ENCODE measurements at regions not wholly inside any gene's neighbourhood (a gene's known extent, or its start where the extent isn't known, plus 50 kb on each side); places are given as distances from the start of the nearest gene placed in this dataset.

- H3K4me3 Mint-ChIP-seq = no peak overlapping the region
- no peak overlapping the region for H3K27ac Mint-ChIP-seq
These were observed 392.0 kb downstream of the DSC3 start for GRCh38 chr18:30650499-30650898.

DNA sequence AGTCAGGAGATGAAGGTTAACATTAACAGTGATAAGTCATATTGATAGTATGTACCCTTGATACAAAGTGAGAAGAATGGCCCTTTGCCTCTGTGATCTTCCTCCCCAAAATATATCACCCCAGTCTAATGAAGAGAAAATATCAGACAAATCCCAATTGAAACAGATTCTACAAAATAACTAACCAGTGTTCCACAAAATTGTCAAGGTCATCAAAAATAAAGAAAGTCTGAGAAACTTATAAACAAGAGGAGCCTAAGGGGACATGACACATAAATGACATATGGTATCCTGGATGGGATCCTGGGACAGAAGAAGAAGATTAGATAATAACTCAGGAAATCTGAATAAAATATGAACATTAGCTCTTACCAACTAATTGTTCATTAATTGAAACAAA, 398.4 kb downstream of the DSC3 start:
- Mint-ChIP-seq H3K27ac (no peak overlapping the region), H3K27me3 (no peaks in the 10 kb centered on the region)

More at GRCh38 chr18:30650499-30650898, 392.0 kb downstream of the DSC3 start:
- Mint-ChIP-seq H3K36me3 (no peaks in the 10 kb centered on the region), H3K4me1 (ENCODE audit: unreplicated experiment) (no peaks in the 10 kb centered on the region), H3K9me3 (no peaks in the 10 kb centered on the region), H3K27me3 (no peaks in the 10 kb centered on the region)
- no peak for DNase-seq (ENCODE audit: extremely low spot score, unreplicated experiment)
- TF ChIP-seq, protein P1, sequence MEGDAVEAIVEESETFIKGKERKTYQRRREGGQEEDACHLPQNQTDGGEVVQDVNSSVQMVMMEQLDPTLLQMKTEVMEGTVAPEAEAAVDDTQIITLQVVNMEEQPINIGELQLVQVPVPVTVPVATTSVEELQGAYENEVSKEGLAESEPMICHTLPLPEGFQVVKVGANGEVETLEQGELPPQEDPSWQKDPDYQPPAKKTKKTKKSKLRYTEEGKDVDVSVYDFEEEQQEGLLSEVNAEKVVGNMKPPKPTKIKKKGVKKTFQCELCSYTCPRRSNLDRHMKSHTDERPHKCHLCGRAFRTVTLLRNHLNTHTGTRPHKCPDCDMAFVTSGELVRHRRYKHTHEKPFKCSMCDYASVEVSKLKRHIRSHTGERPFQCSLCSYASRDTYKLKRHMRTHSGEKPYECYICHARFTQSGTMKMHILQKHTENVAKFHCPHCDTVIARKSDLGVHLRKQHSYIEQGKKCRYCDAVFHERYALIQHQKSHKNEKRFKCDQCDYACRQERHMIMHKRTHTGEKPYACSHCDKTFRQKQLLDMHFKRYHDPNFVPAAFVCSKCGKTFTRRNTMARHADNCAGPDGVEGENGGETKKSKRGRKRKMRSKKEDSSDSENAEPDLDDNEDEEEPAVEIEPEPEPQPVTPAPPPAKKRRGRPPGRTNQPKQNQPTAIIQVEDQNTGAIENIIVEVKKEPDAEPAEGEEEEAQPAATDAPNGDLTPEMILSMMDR (conservative IDR thresholded peaks at IDR 0.05) = no peak

GRCh38 chr18:30639361-30639760, 403.2 kb downstream of the DSC3 start:
- no peak for DNase-seq (ENCODE audit: extremely low spot score, unreplicated experiment)
- no peaks in the 10 kb centered on the region for H3K9me3 Mint-ChIP-seq
- H3K36me3 Mint-ChIP-seq = no peaks in the 10 kb centered on the region
- H3K27me3 Mint-ChIP-seq = no peaks in the 10 kb centered on the region
- H3K4me3 Mint-ChIP-seq = no peak overlapping the region
- TF ChIP-seq, protein P1 (conservative IDR thresholded peaks at IDR 0.05) = no peak
- no peak overlapping the region for H3K27ac Mint-ChIP-seq
- H3K4me1 Mint-ChIP-seq (ENCODE audit: unreplicated experiment) = no peaks in the 10 kb centered on the region

More for the DNA sequence above, 398.4 kb downstream of the DSC3 start:
- Mint-ChIP-seq H3K36me3 (no peaks in the 10 kb centered on the region), H3K4me1 (ENCODE audit: unreplicated experiment) (no peaks in the 10 kb centered on the region), H3K9me3 (no peaks in the 10 kb centered on the region), H3K4me3 (no peak overlapping the region)
- DNase-seq (ENCODE audit: extremely low spot score, unreplicated experiment) = no peak
- TF ChIP-seq, protein P1 (conservative IDR thresholded peaks at IDR 0.05) = no peak

GRCh38 chr18:30634249-30634648, 408.3 kb downstream of the DSC3 start:
- H3K4me3 Mint-ChIP-seq = no peak overlapping the region
- no peaks in the 10 kb centered on the region for H3K27me3 Mint-ChIP-seq

GRCh38 chr18:30632071-30632698, 410.4 kb downstream of the DSC3 start:
- no peaks in the 10 kb centered on the region for H3K36me3 Mint-ChIP-seq
- no peaks in the 10 kb centered on the region for H3K4me1 Mint-ChIP-seq (ENCODE audit: unreplicated experiment)
- no peak overlapping the region for H3K4me3 Mint-ChIP-seq
- TF ChIP-seq, protein P1 (conservative IDR thresholded peaks at IDR 0.05) = no peak
- H3K27me3 Mint-ChIP-seq = no peaks in the 10 kb centered on the region
- H3K27ac Mint-ChIP-seq = no peak overlapping the region
- no peak for DNase-seq (ENCODE audit: extremely low spot score, unreplicated experiment)
- H3K9me3 Mint-ChIP-seq = no peaks in the 10 kb centered on the region

More at GRCh38 chr18:30634249-30634648, 408.3 kb downstream of the DSC3 start:
- Mint-ChIP-seq H3K36me3 (no peaks in the 10 kb centered on the region), H3K9me3 (no peaks in the 10 kb centered on the region), H3K27ac (no peak overlapping the region), H3K4me1 (ENCODE audit: unreplicated experiment) (no peaks in the 10 kb centered on the region)
- TF ChIP-seq, protein P1 (conservative IDR thresholded peaks at IDR 0.05) = no peak
- DNase-seq (ENCODE audit: extremely low spot score, unreplicated experiment) = no peak
